D341Med (cell line): ENCODE measurements at regions not wholly inside any gene's neighbourhood (a gene's known extent, or its start where the extent isn't known, plus 50 kb on each side); places are given as distances from the start of the nearest gene placed in this dataset.
"Not testable (repeated sequence)": the region's sequence is repeated elsewhere in the genome, so short reads cannot be mapped to it uniquely, and the experiment has no call there.

Experiments used
- DNase-seq: peaks from one replicate; pipeline ENCODE4 v3.0.0; 2012; ENCODE audit warnings: low spot score

DNA sequence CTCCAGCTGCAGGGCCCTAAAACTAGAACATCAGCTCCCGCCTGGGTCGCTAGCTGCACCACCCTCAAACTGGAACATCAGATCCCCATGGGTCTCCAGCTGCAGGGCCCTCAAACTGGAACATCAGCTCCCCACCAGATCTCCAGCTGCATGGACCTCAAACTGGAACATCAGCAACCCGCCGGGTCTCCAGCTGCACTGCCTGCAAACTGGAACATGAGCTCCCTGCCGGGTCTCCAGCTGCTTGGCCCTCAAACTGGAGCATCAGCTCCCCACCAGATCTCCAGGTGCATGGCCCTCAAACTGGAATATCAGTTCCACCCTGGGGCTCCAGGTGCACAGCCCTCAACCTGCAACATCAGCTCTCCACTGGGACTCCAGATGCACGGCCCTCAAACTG, 82.7 kb downstream of the TFRC start:
- DNase-seq, result not testable (repeated sequence)

DNA sequence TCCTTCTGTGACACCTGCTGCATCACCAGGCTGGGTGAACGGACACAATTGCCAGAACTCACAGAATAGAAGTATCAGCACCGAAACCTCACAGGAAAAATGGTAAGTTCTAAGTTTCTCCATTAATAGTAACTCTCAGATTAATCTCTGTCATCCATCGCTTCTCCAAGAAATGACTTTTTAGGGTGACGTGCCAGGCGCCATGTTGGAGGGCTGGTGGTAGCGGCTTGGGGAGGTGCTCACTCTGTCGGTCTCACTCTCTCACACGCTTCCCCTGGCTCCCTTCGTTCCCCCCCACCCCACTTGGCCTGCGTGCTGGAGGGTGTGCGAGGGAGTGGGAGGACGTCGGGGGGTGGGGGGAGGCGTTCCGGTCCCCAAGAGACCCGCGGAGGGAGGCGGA, 85.6 kb downstream of the TFRC start:
- DNase-seq, result not testable (repeated sequence)

DNA sequence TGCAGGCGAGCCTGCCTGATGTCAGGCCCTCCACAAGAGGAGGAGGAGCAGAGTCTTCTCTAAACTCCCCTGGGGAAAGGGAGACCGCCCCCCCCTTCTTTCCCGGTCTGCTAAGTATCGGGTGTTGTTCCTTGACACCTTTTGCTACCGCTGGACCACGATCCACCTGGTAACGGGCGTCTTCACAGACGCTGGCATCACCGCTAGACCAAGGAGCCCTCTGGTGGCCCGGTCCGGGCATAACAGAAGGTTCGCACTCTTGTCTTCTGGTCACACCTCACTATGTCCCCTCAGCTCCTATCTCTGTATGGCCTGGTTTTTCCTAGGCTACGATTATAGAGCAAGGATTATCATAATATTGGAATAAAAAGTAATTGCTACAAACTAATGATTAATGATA, 86.0 kb upstream of the TNK2 start:
- DNase-seq, result not testable (repeated sequence)

DNA sequence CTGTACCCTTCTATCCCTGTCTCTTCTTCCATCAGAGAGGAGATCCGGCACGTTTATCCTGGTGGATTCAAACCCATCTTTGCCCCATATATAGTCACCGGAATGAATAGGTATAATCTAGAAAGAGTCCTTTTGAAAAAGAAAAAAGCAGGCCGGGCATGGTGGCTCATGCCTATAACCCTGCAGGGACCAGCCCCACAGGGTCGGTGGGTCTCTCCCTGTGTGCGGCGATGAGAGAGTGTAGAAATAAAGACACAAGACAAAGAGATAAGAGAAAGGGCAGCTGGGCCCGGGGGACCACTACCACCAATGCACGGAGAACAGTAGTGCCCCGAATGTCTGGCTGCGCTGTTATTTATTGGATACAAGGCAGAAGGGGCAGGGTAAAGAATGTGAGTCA, 85.3 kb upstream of the TNK2 start:
- DNase-seq, result not testable (repeated sequence)

DNA sequence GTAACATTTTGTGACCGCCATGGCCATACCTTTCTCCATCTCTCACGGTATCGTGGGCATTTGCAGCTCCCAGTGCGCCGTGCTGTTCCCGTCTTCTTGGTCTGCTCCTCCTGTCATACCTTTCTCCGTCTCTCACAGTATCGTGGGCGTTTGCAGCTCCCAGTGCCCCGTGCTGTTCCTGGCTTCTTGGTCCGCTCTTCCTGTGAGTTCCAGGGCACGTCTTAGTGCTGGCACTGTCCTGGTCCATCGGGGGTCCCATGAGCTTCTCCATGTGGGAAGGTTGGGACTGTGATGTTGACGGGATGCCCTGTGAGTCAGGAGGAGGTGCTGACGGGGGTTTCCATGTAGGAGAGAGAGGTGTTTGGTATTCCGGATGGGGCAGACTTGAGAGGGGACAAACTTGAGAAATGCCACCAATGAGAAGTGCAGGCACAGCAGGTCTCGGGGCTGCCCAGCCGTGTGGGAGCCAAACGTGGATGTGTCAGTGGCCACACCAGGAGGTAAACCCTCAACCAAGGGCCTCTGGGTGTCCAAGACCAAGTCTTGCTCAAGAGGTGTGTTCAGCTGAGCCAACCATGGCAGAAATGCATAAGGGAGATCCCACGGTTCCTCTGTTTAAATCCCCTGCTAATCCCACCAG, 84.7 kb upstream of the TNK2 start:
- DNase-seq, result not testable (repeated sequence)

DNA sequence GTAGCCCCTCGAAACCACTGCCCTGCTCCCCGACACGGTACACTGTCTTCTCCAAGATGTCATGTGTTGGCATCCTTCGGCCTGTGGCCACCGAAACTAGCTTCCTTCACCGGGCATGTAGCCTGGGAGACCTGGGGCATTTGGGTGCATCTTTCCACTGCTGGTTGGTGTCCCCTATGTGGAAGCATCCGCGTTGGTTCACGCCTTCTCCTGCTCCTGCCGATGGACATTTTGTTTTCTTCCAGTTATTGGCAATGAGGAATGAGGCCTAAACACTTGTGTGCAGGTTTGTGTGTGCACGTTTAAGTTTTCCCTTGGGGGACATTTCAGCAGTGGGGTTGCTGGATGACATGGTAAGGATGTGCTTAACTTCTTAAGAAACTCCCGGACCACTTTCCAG, 83.6 kb upstream of the TNK2 start:
- DNase-seq, result not testable (repeated sequence)

DNA sequence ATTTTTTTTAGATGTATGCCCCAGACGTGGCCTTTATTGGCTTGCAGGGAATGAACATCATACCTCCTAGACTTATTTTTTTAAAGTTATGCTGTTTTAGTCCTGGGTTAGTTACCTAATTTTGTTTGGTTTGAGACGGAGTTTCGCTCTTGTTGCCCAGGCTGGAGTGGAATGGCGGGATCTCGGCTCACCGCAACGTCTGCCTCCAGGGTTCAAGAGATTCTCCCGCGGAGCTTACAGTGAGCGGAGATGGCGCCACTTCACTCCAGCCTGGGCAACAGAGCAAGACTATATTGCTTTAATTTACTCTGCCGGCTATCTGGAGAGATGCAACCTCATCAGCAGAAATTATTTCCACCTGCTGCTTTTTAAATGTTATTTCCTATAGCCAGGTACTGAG, 82.9 kb upstream of the TNK2 start:
- not testable (repeated sequence) for DNase-seq

DNA sequence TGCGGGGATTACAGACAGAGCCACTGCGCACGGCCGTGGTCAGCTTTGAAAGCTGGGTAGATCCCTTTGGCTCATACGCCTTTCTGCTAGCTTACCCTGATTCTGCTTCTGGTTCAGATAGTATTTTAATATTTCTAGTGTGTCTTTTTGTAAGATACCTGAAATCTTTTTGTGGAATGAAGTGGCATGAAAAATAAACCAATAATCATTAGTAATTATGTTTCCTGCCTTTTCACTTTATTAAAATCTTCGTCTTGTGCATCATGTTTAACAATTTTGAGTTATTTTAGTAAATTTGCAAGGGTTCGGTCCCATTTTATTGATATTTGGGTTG, 82.5 kb upstream of the TNK2 start:
- DNase-seq, result not testable (repeated sequence)

DNA sequence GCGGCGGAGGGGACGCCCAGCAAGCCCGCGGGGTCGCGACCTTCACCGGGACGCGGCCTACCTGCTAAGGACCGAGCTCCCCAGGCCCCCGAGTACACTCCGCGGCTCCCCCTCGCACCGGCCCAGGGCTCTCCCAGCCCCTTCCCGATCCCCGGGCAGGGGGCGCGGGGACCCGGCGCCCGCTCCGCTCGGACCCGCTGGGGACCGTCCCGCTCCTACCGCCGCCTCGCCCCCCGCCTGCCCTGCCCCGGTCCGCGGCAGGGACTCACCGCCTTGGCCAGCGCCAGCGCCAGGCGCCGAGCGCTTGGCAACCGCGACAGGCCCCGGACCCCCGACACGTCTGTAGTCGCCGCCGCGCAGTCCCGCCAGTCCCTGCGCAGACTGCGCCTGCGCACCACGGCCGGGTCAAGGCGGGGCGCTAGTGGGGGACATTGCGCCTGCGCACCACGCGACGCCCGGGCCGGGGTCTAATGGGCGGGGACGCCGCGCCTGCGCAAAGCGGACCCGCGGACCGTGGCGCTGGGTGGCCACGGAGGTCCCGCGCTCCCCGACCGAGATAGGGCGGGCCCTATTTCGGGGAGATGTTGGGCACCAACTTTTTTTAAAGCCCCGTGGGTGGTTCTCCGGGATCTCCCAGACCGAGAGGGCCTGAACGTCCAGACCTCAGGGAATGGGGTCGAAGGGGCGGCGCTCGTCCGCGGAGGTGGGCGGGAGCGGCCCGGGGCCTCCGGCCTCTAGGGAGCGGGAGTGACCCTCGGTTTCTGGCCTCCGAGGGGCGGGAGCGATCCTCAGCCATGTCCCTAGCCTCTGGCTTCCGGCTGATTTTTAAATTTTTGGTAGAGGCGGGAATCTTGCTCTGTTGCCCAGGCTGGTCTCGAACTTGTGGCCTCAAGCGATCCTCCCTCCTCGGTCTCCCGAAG, 81.8 kb upstream of the TNK2 start:
- DNase-seq, result peak; percentile 83

DNA sequence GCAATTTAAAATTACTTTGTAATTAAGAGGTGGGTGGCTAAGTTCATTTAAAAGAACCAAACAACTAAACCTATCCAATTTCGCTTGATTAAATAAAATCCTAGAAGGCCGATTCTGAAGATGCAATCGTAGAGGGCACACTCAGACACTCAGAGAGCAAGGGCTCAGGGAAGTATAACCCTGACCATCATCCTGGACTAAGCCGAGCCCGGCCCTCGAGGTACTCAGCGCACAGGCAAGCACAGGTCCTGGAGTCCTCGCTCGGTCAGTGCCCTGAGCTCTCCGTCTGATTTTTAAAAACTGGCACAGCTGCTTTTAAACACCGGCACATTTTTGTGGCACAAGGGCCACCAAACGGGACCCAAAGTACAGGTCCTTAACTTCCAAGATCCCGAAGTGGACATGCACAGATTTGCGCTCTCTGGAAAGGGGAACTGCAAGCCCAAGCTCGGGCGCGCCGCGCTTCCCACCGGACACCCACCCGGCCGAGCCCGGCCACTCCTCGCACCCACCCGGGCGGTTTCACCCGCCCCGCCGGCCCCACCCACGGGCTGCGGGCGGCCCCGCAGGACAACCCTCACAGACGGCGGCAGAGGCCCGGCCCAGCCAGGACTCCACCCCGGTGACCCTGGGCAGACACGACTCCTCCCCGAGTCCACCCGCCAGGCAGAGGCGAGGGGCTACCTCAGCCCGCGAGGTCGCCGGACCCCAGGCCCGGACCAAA, 81.0 kb upstream of the TNK2 start:
- not testable (repeated sequence) for DNase-seq

DNA sequence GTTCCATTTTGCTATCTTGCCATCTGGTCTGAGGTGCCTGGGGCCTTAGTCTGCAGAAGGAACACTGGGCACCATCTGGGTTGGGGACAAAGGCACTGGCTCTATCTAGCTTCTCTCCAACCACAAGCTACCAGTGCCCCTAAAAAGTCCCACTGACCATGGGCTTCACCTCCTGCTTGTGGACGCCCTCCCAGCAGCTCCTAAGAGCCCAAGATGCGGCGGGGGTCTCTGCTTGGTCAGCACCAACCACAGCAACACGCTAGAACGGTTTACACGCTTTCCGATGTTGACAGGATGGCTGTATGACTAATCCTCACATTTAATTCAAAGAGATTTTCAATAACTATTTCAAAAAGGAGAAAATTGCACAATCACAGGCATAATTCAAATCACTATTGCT, 80.4 kb upstream of the TNK2 start:
- not testable (repeated sequence) for DNase-seq

DNA sequence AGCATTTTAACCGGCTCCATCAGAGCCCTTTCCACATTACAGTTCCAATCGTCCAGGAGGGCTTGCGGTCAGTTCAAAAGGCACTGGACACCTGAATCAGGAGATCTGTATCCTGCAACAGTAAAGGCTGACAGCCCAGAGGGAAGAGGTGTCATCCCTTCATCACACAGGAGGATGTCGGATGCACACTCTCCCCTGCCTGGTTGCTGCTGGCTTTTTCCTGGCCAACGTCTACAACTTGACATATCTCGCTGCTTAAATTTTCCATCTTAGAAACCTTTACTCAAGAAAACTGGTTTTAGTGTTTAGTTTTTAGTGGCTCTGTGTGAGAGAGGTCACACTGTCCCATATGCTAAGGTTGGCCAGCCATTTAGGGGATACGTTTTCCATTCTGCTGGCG, 78.7 kb upstream of the TNK2 start:
- not testable (repeated sequence) for DNase-seq

DNA sequence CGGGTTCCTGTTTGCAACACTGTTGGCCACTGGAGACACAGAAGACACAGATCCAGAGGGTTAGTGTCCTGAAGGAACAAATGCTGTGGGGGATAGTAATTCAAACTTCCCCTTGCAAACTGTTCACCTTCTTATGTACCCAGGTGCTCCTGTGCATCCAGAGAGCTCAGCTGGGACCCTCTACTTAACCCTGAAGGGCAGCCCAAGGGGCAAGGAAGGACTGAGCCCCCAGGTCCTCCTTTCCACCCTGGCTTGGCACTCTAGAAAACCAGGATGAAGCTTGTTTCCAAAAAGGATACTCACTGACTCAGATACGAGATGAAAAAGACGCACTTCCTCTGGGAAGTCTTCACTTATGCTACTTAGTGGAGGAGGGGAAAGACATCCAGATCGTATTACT, 78.2 kb upstream of the TNK2 start:
- not testable (repeated sequence) for DNase-seq

DNA sequence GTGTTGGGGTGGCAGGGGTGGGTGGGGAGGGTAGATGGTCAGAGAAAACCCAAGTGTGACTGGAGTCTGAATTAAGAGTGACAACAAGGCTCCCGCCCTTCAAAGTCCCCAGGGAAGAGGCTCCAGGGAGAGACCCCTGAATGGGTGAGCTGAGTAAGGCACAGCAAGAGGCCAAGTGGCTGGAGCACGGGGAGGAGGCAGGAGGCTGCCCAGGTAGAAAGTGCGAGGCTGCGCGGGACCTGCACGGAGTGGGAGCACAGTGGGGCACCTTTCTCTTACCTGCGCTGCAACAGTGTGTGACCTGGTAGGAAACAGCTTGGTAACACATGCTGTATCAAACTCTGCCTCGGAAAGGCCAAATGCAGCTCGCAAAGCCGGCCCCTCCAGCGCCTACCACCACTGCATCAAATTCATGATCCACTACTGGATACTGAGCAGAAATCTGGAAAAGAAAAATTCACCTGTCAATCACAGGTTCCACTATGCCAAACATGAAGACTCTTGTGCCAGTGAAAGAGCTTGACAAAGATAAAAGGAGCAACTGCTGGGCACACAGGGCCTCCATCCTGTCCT, 77.1 kb upstream of the TNK2 start:
- not testable (repeated sequence) for DNase-seq

DNA sequence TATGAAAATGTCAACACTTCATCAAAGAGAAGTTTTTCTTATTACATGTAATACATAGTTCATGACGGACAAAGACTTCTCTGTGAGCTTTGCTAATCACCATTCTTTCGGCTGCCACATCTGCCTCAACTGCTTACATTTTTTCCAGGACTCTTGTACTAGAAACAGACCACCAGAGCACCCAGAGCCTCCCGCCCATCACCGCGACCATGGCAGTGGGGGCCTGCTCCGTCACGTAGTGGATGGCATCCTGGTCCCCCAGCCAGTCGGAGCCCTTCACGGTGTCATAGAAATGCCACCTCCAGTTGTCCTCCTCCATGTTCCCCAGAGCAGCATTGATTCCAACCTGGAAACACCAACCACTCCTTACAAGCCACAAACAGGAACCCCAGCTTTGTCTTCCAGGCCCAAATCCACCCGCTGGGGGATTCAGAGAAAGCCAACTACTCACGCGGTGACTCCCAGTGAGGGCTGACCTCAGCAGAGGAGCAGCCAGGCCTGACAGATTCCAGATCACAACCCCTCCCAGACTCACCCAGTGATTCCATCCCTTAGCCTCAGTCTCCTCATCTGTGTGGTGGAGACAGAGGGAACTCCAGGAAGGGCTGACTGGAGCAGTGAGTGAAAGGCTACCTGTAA, 76.2 kb upstream of the TNK2 start:
- not testable (repeated sequence) for DNase-seq

DNA sequence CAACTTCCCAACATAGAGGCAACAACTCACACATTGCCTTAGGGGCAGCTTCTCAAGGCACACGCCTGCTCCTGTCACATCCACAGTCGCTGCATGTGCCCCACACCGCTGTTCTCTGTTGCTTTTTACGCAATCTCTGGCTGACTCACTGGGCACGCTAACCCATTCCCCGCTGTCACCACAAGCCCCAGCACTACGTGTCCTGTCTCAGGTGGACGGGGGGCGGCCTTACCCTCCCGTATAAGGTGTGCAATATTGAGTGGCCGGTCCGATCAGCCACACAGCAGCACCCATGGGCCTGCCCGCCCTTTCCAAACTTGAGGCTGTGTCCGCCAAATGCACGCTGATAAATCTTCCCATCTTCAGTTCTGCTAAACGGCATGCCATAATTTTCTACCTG, 75.5 kb upstream of the TNK2 start:
- DNase-seq, result not testable (repeated sequence)

DNA sequence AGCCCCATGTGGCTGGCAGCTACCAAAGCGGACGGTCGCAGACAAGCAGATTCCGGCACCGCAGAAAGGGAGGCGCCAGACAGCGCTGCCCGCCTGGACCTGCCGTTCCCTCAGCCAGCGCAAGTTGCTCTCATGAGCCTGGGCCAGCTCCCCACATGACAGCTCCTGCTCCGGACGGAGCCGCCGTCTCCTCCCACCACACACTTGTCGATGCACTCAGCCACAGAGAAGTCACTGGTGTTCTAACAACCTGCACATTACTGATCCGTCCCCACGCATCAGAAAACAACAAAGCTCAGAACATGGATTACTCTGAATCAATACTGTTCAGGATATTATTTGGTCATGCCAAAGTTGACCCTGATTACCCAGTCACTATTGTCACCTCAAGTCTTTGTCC, 74.4 kb upstream of the TNK2 start:
- DNase-seq, result not testable (repeated sequence)

DNA sequence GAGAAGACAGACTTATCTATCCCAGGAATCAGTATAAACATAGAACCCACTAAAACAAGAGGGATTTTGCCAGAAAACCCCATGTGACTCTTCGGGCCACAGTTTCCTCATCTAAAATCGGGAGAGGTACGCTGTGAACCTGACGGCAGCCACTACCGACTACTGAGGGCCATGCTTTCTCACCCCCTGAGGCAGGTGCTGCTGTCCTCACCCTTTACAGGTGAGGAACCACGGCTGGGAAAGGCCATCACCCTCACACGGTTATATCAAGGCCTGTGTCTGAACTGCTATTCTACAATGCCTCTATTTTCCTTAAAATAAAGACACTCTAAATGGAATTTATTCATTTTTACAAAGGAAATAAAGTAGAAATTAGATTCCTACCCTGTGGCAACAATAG, 73.4 kb upstream of the TNK2 start:
- not testable (repeated sequence) for DNase-seq

DNA sequence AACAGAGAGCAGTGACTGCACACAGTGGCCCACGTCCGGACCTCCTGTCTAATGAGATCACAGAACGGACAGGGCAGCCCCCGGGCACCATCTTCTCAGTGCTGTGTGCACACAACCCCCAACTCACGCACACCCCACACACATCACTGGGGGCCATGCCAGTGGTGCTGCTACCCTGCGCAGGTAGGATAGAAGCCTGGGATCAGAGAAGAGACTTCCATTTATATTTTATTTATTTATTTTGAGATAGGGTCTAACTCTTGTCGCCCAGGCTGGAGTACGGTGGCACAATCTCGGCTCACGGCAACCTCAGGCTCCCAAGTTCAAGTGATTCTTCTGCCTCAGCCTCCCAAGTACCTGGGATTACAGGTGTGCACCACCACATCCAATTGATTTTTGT, 71.5 kb upstream of the TNK2 start:
- DNase-seq, result not testable (repeated sequence)

DNA sequence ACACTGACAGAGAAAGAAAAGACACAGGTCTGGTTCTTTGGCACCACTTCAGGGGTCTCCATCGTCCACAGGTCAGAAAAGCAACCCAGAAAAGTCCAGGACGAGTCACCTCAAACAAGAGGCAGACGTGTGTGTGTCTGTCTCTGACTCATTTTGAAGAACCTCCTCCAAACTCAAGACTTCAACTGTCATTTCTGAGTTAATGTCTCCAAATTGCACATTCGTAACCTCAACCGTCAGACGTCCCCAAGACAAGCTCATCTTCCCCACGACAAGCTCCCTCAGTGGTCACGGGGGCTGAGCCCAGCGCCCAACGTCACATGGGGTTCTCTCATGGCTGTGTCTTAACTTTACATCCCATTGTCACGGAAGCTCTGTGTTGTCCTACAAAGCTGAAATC, 70.2 kb upstream of the TNK2 start:
- DNase-seq, result not testable (repeated sequence)

DNA sequence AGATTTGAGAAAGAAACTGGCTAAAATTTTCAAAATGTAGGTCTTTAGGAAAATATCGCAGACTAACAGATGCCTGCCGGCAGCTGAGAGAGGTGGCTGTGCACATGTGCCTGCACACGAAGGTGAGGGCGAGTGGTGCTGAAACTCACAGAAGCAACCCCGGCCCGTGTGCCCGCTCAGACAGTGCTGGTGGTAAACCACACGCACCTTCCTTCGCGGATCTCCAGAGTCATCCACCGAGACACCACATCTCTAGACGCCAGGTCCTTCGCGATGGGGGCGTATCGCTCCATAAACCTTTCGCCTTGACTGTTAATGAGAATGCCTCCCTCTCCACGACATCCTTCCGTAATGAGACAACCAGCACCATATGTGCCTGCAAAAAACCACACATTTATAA, 68.5 kb upstream of the TNK2 start:
- not testable (repeated sequence) for DNase-seq

DNA sequence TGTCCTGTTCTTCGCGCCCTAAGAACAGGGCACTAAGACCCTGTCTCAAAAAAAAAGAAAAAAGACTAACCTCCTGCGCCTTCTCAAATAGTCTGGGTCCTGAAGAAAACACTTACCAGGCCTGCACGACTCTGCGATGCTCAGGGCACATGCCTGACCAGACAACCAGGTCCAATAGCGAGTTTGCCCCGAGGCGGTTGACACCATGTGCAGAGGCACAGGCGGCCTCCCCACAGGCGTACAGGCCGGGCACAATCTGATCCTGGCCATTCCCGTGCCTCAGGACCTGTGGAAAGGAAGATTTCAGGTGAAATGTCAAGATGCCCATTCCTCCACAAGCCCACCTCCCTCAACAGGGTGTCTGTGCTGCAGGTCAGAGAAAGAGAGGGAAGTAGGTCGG, 65.9 kb upstream of the TNK2 start:
- DNase-seq, result not testable (repeated sequence)
